GM21723 (cell line): ENCODE measurements at regions not wholly inside any gene's neighbourhood (a gene's known extent, or its start where the extent isn't known, plus 50 kb on each side); places are given as distances from the start of the nearest gene placed in this dataset.

Experiments used
- ATAC-seq: cut with Tn5 transposase; IDR thresholded peaks from one replicate; pipeline ENCODE4 v1.9.1; 2021; ENCODE audit warnings: mild to moderate bottlenecking, moderate library complexity; ENCODE audit not compliant: unreplicated experiment

- no peak for ATAC-seq
These were observed 118.2 kb upstream of the C7orf33 start for GRCh38 chr7:148472406-148472805.

- no peak for ATAC-seq
These were observed 116.7 kb upstream of the C7orf33 start for GRCh38 chr7:148473703-148474480.

- ATAC-seq, result no peak
These were observed 116.0 kb upstream of the C7orf33 start for GRCh38 chr7:148474481-148475025.

GRCh38 chr7:148478551-148478950, 112.0 kb upstream of the C7orf33 start:
- no peak for ATAC-seq

- ATAC-seq, result no peak
These were observed 110.0 kb upstream of the C7orf33 start for GRCh38 chr7:148480479-148481146.

- ATAC-seq, result no peak
These were observed 109.4 kb upstream of the C7orf33 start for GRCh38 chr7:148481147-148481526.

- no peak for ATAC-seq
These were observed 108.5 kb upstream of the C7orf33 start for GRCh38 chr7:148481971-148482626.

- ATAC-seq, result no peak
These were observed 106.9 kb upstream of the C7orf33 start for GRCh38 chr7:148483515-148484308.

- ATAC-seq, result no peak
These were observed 106.1 kb upstream of the C7orf33 start for GRCh38 chr7:148484486-148484885.

GRCh38 chr7:148485618-148486017, 104.9 kb upstream of the C7orf33 start:
- ATAC-seq, result no peak

GRCh38 chr7:148486937-148487336, 103.6 kb upstream of the C7orf33 start:
- ATAC-seq, result no peak

- ATAC-seq, result no peak
These were observed 102.7 kb upstream of the C7orf33 start for GRCh38 chr7:148487912-148488311.

GRCh38 chr7:148489678-148490077, 100.9 kb upstream of the C7orf33 start:
- ATAC-seq, result no peak

GRCh38 chr7:148492157-148492860, 98.3 kb upstream of the C7orf33 start:
- ATAC-seq, result no peak

GRCh38 chr7:148495605-148496004, 95.0 kb upstream of the C7orf33 start:
- no peak for ATAC-seq

- ATAC-seq, result no peak
These were observed 89.6 kb upstream of the C7orf33 start for GRCh38 chr7:148500978-148501377.

GRCh38 chr7:148503900-148504487, 86.6 kb upstream of the C7orf33 start:
- ATAC-seq, result no peak

- ATAC-seq, result no peak
These were observed 84.8 kb upstream of the C7orf33 start for GRCh38 chr7:148505645-148506375.

- peak; percentile 99 for ATAC-seq
These were observed 83.4 kb upstream of the C7orf33 start for GRCh38 chr7:148507064-148507573.
